Lung (tissue), 11 donors: ENCODE measurements at regions not wholly inside any gene's neighbourhood (a gene's known extent, or its start where the extent isn't known, plus 50 kb on each side); places are given as distances from the start of the nearest gene placed in this dataset.

Experiments used
- ATAC-seq: fragments of 200-7000 bp; cut with Tn5 transposase; one replicate; pipeline ENCODE4 v1.9.1; 2020; ENCODE audit warnings: moderate number of reproducible peaks; ENCODE audit not compliant: insufficient read depth, low FRiP score
- DNase-seq, 3 donors: peaks; one replicate each; pipeline ENCODE4 v3.0.0-alpha.2; 2013 to 2017
- H3K27ac ChIP-seq, 2 donors: one replicate each; pipeline ENCODE4 v1.5.1; 2013; ENCODE audit warnings: mild to moderate bottlenecking in 2 of 2, moderate library complexity in 2 of 2, control low read depth in 1 of 2, inconsistent platforms in 1 of 2, low read depth in 1 of 2, low read length in 1 of 2
- H3K27me3 ChIP-seq, 3 donors: one replicate each; pipeline ENCODE4 v1.5.1; 2013; ENCODE audit warnings: low read length in 2 of 3; ENCODE audit not compliant: control insufficient read depth in 3 of 3, insufficient read depth in 3 of 3
- H3K36me3 ChIP-seq, 4 donors: one replicate each; pipeline ENCODE4 v1.5.1; 2013; ENCODE audit warnings: low read length in 4 of 4, mild to moderate bottlenecking in 1 of 4, moderate library complexity in 1 of 4; ENCODE audit not compliant: control insufficient read depth in 4 of 4, insufficient read depth in 4 of 4
- H3K4me1 ChIP-seq, 5 donors: one replicate each; pipeline ENCODE4 v1.5.1; 2013; ENCODE audit warnings: low read length in 5 of 5, mild to moderate bottlenecking in 2 of 5, moderate library complexity in 1 of 5; ENCODE audit not compliant: control insufficient read depth in 5 of 5, insufficient read depth in 5 of 5
- H3K4me3 ChIP-seq: one replicate; pipeline ENCODE4 v1.5.1; 2013; ENCODE audit warnings: mild to moderate bottlenecking, control low read depth, moderate library complexity
- H3K9ac ChIP-seq, 2 donors: one replicate each; pipeline ENCODE4 v1.5.1; 2013; ENCODE audit warnings: low read length in 2 of 2, control low read depth in 1 of 2; ENCODE audit not compliant: insufficient read depth in 1 of 2
- H3K9me3 ChIP-seq, 4 donors: one replicate each; pipeline ENCODE4 v1.5.1; 2013; ENCODE audit warnings: low read length in 3 of 4, mild to moderate bottlenecking in 1 of 4, moderate library complexity in 1 of 4; ENCODE audit not compliant: control insufficient read depth in 4 of 4, insufficient read depth in 3 of 4
- WGBS, 2 donors: extraction: QIAGEN DNeasy Blood & Tissue Kit; methylation state at CpG; one replicate each; pipeline ENCODE4 v1.1.7; 2013; 5-methylcytosine and 5-hydroxymethylcytosine counted together
- TF ChIP-seq, protein P1 (sequence below): IDR thresholded peaks from 2 replicates; pipeline ENCODE4 v1.5.1; 2012; ENCODE audit warnings: mild to moderate bottlenecking; ENCODE audit errors: control extremely low read depth, extremely low read depth
- donor health status: control.
- donor health status: control.
- donor health status: Bipolar disorder and iron deficiency.
- donor health status: healthy.
- donor health status: DM: yes; HTN: yes; CAD: no.

DNA sequence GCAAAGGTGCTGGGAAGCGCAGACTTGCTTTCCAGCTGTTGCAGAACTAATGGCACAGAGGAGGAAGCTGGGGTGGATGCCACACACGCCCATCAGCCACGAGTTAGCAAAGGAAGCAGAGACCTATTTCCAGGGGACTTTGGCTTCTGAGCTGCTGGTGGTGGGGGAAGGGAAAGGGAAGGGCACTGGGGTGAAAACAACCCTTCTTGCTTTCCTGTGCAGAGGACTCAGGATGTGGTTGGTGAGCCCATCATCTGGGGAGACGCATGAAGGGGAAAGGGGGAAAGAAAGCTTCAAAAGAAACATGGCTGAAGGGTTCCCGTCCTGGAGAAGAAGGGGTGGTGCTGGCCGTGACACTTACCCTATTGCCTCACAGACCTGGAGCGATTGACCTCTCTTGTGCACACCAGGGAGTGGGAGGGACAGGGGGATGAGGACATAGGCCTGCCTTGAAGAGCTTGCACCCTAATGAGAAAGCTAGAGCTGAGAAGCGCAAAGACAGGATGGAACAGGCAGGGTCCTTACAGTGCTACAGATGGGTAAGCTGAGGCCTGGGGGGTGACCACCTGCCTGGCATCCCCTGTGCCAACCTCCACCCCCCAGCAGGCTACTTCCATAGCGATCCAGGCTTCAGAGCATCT, 140.8 kb upstream of the RAB4A start:
- H3K27me3 ChIP-seq = no peaks in the 10 kb centered on the region
- WGBS, 2 donors = 36 to 55% methylated on average over 9 of the region's 9 CpGs
- ATAC-seq (no peak), DNase-seq (no peak)
- no peaks in the 10 kb centered on the region for H3K9me3 ChIP-seq
- H3K4me3 ChIP-seq = no peak overlapping the region
- H3K27ac ChIP-seq = no peak overlapping the region
- H3K4me1 ChIP-seq = no peaks in the 10 kb centered on the region
- H3K9ac ChIP-seq = no peak overlapping the region
- H3K36me3 ChIP-seq = no peaks in the 10 kb centered on the region
- TF ChIP-seq, protein P1, sequence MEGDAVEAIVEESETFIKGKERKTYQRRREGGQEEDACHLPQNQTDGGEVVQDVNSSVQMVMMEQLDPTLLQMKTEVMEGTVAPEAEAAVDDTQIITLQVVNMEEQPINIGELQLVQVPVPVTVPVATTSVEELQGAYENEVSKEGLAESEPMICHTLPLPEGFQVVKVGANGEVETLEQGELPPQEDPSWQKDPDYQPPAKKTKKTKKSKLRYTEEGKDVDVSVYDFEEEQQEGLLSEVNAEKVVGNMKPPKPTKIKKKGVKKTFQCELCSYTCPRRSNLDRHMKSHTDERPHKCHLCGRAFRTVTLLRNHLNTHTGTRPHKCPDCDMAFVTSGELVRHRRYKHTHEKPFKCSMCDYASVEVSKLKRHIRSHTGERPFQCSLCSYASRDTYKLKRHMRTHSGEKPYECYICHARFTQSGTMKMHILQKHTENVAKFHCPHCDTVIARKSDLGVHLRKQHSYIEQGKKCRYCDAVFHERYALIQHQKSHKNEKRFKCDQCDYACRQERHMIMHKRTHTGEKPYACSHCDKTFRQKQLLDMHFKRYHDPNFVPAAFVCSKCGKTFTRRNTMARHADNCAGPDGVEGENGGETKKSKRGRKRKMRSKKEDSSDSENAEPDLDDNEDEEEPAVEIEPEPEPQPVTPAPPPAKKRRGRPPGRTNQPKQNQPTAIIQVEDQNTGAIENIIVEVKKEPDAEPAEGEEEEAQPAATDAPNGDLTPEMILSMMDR = no peak

DNA sequence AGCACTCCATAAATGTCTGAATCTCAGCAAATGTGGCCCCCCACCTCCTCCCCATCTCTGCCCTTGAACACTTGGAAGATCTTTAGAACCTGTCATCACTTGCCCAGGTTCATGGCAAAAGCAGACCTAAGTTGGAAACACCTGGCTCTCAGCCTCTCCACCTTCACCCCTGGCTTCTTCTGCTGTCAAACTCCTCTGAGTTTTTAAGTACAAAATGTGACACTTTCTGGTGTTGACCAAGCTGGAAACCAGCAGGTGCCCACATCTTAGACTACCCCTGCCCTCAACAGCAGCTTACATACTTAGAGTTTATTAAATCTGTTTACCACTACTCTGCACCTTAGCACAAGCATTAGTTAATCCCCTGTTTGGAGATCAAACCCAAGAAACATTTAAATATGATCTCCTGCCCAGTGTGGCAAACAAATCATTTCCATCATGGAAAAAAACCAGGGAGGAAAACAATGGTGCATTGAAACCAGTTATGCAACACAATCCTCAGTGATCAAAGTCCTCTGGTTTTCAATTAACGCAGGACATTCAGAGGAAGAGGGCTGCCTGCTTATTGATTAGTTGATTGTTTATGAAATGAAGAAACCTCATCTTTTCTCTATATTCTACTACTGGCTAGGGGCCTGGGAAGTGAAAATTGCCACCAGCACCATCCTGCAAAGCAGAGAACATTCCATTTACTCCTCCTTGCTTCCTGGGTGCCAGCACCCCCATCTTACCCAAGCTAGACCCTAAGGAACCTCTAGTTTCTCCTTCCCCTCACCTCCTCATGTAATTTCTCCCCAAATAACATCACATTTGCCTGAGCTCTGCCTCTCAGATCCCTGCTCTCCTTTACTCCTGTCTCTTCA, 139.4 kb upstream of the RAB4A start:
- TF ChIP-seq, protein P1 = no peak
- H3K4me1 ChIP-seq = no peaks in the 10 kb centered on the region
- H3K36me3 ChIP-seq = no peaks in the 10 kb centered on the region
- H3K4me3 ChIP-seq = no peak overlapping the region
- WGBS, 2 donors = 83 to 86% methylated on average over 1 of the region's 1 CpG
- no peaks in the 10 kb centered on the region for H3K9me3 ChIP-seq
- no peak overlapping the region for H3K9ac ChIP-seq
- DNase-seq (no peak), ATAC-seq (no peak)
- no peaks in the 10 kb centered on the region for H3K27me3 ChIP-seq
- no peak overlapping the region for H3K27ac ChIP-seq

DNA sequence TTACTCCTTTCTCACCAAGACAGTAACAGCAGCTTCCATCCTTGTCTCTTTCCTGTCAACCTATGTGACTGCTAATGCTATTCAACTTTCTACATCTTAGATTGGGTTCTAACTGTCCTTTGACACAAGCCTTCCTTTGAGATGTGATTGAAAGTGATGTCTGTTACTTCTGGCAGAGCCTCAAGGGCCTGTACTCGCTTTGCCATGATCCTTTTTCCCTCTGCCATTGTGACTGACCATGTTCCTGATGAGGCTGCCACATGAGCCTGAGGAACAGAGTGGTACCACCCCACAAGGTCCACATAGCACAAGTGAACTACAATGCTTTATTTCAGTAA, 138.8 kb upstream of the RAB4A start:
- no peaks in the 10 kb centered on the region for H3K27me3 ChIP-seq
- H3K36me3 ChIP-seq = no peaks in the 10 kb centered on the region
- H3K27ac ChIP-seq = no peak overlapping the region
- ATAC-seq = no peak
- 93 to 96% methylated on average over 1 of the region's 1 CpG for WGBS, 2 donors
- TF ChIP-seq, protein P1 = no peak
- no peaks in the 10 kb centered on the region for H3K9me3 ChIP-seq
- H3K4me3 ChIP-seq = no peak overlapping the region
- no peak overlapping the region for H3K9ac ChIP-seq
- DNase-seq = no peak
- no peaks in the 10 kb centered on the region for H3K4me1 ChIP-seq

DNA sequence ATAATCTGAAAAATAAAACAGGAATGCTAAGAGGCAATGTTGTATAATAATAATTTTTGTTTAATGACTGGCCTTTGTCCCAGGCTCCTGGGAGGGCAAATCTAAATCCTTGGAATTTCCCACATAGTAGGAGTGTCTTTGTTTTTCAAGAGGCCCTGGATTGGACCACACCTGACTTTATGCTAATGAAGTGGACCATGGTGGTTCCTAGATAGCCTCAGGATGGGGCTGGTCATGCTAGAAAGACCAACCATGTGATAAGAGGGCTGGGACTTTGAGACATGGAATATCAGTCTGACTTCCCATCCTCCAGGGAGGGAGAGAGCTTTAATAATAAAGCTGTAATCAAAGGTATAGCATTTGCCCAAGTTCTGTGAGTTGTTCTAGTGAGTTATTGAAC, 138.2 kb upstream of the RAB4A start:
- Histone ChIP-seq H3K4me1 (no peaks in the 10 kb centered on the region), H3K36me3 (no peaks in the 10 kb centered on the region), H3K27me3 (no peaks in the 10 kb centered on the region), H3K9me3 (no peaks in the 10 kb centered on the region), H3K9ac (no peak overlapping the region), H3K27ac (no peak overlapping the region), H3K4me3 (no peak overlapping the region)
- TF ChIP-seq, protein P1 = no peak
- ATAC-seq (no peak), DNase-seq (no peak)
